Esophagus (tissue), 2 donors: ENCODE measurements at regions not wholly inside any gene's neighbourhood (a gene's known extent, or its start where the extent isn't known, plus 50 kb on each side); places are given as distances from the start of the nearest gene placed in this dataset.

Experiments used
- H3K27ac ChIP-seq, 2 donors: one replicate each; pipeline ENCODE4 v1.5.1; 2013; ENCODE audit warnings: low read depth in 2 of 2, mild to moderate bottlenecking in 2 of 2, inconsistent platforms in 1 of 2, low read length in 1 of 2, moderate library complexity in 1 of 2
- H3K27me3 ChIP-seq, 2 donors: one replicate each; pipeline ENCODE4 v1.6.1; 2013; ENCODE audit warnings: low read length in 2 of 2, control low read depth in 1 of 2, mild to moderate bottlenecking in 1 of 2; ENCODE audit not compliant: insufficient read depth in 2 of 2, control insufficient read depth in 1 of 2
- H3K36me3 ChIP-seq, 2 donors: one replicate each; pipeline ENCODE4 v1.6.1; 2013; ENCODE audit warnings: low read length in 1 of 2; ENCODE audit not compliant: control insufficient read depth in 2 of 2, insufficient read depth in 2 of 2
- H3K4me1 ChIP-seq, 2 donors: one replicate each; pipeline ENCODE4 v1.6.1; 2013; ENCODE audit warnings: low read length in 1 of 2; ENCODE audit not compliant: control insufficient read depth in 2 of 2, insufficient read depth in 2 of 2
- H3K4me3 ChIP-seq, 2 donors: one replicate each; pipeline ENCODE4 v1.5.1; 2013; ENCODE audit warnings: low read length in 2 of 2, mild to moderate bottlenecking in 2 of 2, low read depth in 1 of 2, moderate library complexity in 1 of 2
- H3K9me3 ChIP-seq, 2 donors: one replicate each; pipeline ENCODE4 v1.6.1; 2013; ENCODE audit warnings: mild to moderate bottlenecking in 2 of 2, low read depth in 1 of 2, low read length in 1 of 2, moderate library complexity in 1 of 2; ENCODE audit not compliant: control insufficient read depth in 2 of 2, insufficient read depth in 1 of 2
- WGBS, 2 donors: extraction: QIAGEN DNeasy Blood & Tissue Kit; methylation state at CpG; one replicate each; pipeline ENCODE4 v1.1.7; 2013; 5-methylcytosine and 5-hydroxymethylcytosine counted together
- donor health status: healthy with polysubstance abuse.
- donor health status: Bipolar disorder and iron deficiency.

GRCh38 chr2:51510303-51510702 lies 478.4 kb upstream of the NRXN1 start:
- H3K36me3 ChIP-seq: no peaks in the 10 kb centered on the region
- no peaks in the 10 kb centered on the region for H3K4me1 ChIP-seq
- H3K9me3 ChIP-seq: peaks cover 0 to 4% of the 10 kb centered on the region in 2 donors
- WGBS, 2 donors: 57 to 64% methylated on average over 3 of the region's 3 CpGs
- H3K27ac ChIP-seq: no peak overlapping the region
- H3K27me3 ChIP-seq: no peaks in the 10 kb centered on the region
- H3K4me3 ChIP-seq: no peak overlapping the region

GRCh38 chr2:51505533-51505932 lies 473.6 kb upstream of the NRXN1 start:
- Histone ChIP-seq H3K4me1 (no peaks in the 10 kb centered on the region), H3K27me3 (no peaks in the 10 kb centered on the region), H3K4me3 (no peak overlapping the region), H3K9me3 (no peaks in the 10 kb centered on the region), H3K36me3 (no peaks in the 10 kb centered on the region), H3K27ac (no peak overlapping the region)
- WGBS, 2 donors: 78 to 85% methylated on average over 4 of the region's 4 CpGs

- Histone ChIP-seq H3K27me3 (no peaks in the 10 kb centered on the region), H3K4me3 (no peak overlapping the region), H3K4me1 (no peaks in the 10 kb centered on the region), H3K9me3 (no peaks in the 10 kb centered on the region), H3K36me3 (no peaks in the 10 kb centered on the region), H3K27ac (no peak overlapping the region)
- WGBS, 2 donors: 64 to 65% methylated on average over 3 of the region's 3 CpGs
Observed at GRCh38 chr2:51490576-51491234, 458.8 kb upstream of the NRXN1 start.

- Histone ChIP-seq H3K4me3 (no peak overlapping the region), H3K27me3 (no peaks in the 10 kb centered on the region), H3K36me3 (no peaks in the 10 kb centered on the region), H3K9me3 (no peaks in the 10 kb centered on the region), H3K4me1 (no peaks in the 10 kb centered on the region), H3K27ac (no peak overlapping the region)
- 77 to 82% methylated on average over 2 of the region's 2 CpGs for WGBS, 2 donors
Observed at GRCh38 chr2:51484605-51485004, 452.7 kb upstream of the NRXN1 start.

GRCh38 chr2:51483720-51484119 lies 451.8 kb upstream of the NRXN1 start:
- no peaks in the 10 kb centered on the region for H3K4me1 ChIP-seq
- H3K27me3 ChIP-seq: no peaks in the 10 kb centered on the region
- H3K27ac ChIP-seq: no peak overlapping the region
- no peaks in the 10 kb centered on the region for H3K9me3 ChIP-seq
- WGBS, 2 donors: 40 to 49% methylated on average over 1 of the region's 1 CpG
- H3K4me3 ChIP-seq: no peak overlapping the region
- no peaks in the 10 kb centered on the region for H3K36me3 ChIP-seq

GRCh38 chr2:51472783-51473182 lies 440.9 kb upstream of the NRXN1 start:
- WGBS, 2 donors: 82 to 92% methylated on average over 7 of the region's 7 CpGs
- Histone ChIP-seq H3K4me1 (no peaks in the 10 kb centered on the region), H3K9me3 (no peaks in the 10 kb centered on the region), H3K27ac (no peak overlapping the region), H3K36me3 (no peaks in the 10 kb centered on the region), H3K4me3 (no peak overlapping the region), H3K27me3 (no peaks in the 10 kb centered on the region)

GRCh38 chr2:51472300-51472699 lies 440.4 kb upstream of the NRXN1 start:
- Histone ChIP-seq H3K4me1 (no peaks in the 10 kb centered on the region), H3K27me3 (no peaks in the 10 kb centered on the region), H3K9me3 (no peaks in the 10 kb centered on the region), H3K4me3 (no peak overlapping the region), H3K27ac (no peak overlapping the region), H3K36me3 (no peaks in the 10 kb centered on the region)
- WGBS, 2 donors: 73 to 75% methylated on average over 2 of the region's 2 CpGs

- Histone ChIP-seq H3K4me1 (no peaks in the 10 kb centered on the region), H3K9me3 (no peaks in the 10 kb centered on the region), H3K27me3 (no peaks in the 10 kb centered on the region), H3K4me3 (no peak overlapping the region), H3K27ac (no peak overlapping the region), H3K36me3 (no peaks in the 10 kb centered on the region)
- WGBS, 2 donors: 89 to 90% methylated on average over 4 of the region's 4 CpGs
Observed at GRCh38 chr2:51469102-51469501, 437.2 kb upstream of the NRXN1 start.

- no peaks in the 10 kb centered on the region for H3K27me3 ChIP-seq
- no peak overlapping the region for H3K4me3 ChIP-seq
- no peaks in the 10 kb centered on the region for H3K4me1 ChIP-seq
- no peaks in the 10 kb centered on the region for H3K36me3 ChIP-seq
- WGBS, 2 donors: 55 to 61% methylated on average over 4 of the region's 4 CpGs
- H3K9me3 ChIP-seq: no peaks in the 10 kb centered on the region
- H3K27ac ChIP-seq: no peak overlapping the region
Observed at GRCh38 chr2:51465326-51465725, 433.4 kb upstream of the NRXN1 start.

GRCh38 chr2:51454177-51454576 lies 422.2 kb upstream of the NRXN1 start:
- no peaks in the 10 kb centered on the region for H3K36me3 ChIP-seq
- H3K27me3 ChIP-seq: no peaks in the 10 kb centered on the region
- H3K9me3 ChIP-seq: peaks cover 0 to 3% of the 10 kb centered on the region in 2 donors
- no peaks in the 10 kb centered on the region for H3K4me1 ChIP-seq
- H3K27ac ChIP-seq: no peak overlapping the region
- no peak overlapping the region for H3K4me3 ChIP-seq
- WGBS, 2 donors: 68 to 69% methylated on average over 4 of the region's 4 CpGs
